GM10266 (cell line): ENCODE measurements at regions not wholly inside any gene's neighbourhood (a gene's known extent, or its start where the extent isn't known, plus 50 kb on each side); places are given as distances from the start of the nearest gene placed in this dataset.
"Not testable (repeated sequence)": the region's sequence is repeated elsewhere in the genome, so short reads cannot be mapped to it uniquely, and the experiment has no call there.

Experiments used
- DNase-seq: peaks from one replicate; pipeline ENCODE4 v3.0.0; 2012; ENCODE audit errors: extremely low spot score
- CTCF ChIP-seq: IDR thresholded peaks from 2 replicates; pipeline ENCODE4 v1.5.1; 2012; ENCODE audit warnings: mild to moderate bottlenecking, low read depth; ENCODE audit not compliant: control insufficient read depth, insufficient read depth; ENCODE audit errors: missing control alignments

GRCh38 chr19:29873801-29874575 is 62.2 kb downstream of the CCNE1 start:
- TF ChIP-seq CTCF = no peak
- no peak for DNase-seq

- DNase-seq = no peak
- no peak for TF ChIP-seq CTCF
These were observed 64.1 kb downstream of the CCNE1 start for GRCh38 chr19:29875931-29876330.

- DNase-seq = no peak
- no peak for TF ChIP-seq CTCF
These were observed 64.6 kb downstream of the CCNE1 start for GRCh38 chr19:29876414-29876813.

- not testable (repeated sequence) for DNase-seq
These were observed 65.1 kb downstream of the CCNE1 start for GRCh38 chr19:29876908-29877307.

- TF ChIP-seq CTCF = no peak
- no peak for DNase-seq
These were observed 62.9 kb upstream of the URI1 start for GRCh38 chr19:29878973-29879654.

GRCh38 chr19:29879655-29879974 is 62.4 kb upstream of the URI1 start:
- no peak for DNase-seq

GRCh38 chr19:29880498-29881081 is 61.4 kb upstream of the URI1 start:
- DNase-seq = peak; percentile 7
- TF ChIP-seq CTCF = no peak

More at GRCh38 chr19:29879655-29879974, 62.4 kb upstream of the URI1 start:
- TF ChIP-seq CTCF = no peak
